NCI-H69 (cell line): ENCODE measurements at regions not wholly inside any gene's neighbourhood (a gene's known extent, or its start where the extent isn't known, plus 50 kb on each side); places are given as distances from the start of the nearest gene placed in this dataset.

Experiments used
- DNase-seq: peaks from one replicate; lab custom pipeline; 2025; lab: John Stamatoyannopoulos, UW

DNA sequence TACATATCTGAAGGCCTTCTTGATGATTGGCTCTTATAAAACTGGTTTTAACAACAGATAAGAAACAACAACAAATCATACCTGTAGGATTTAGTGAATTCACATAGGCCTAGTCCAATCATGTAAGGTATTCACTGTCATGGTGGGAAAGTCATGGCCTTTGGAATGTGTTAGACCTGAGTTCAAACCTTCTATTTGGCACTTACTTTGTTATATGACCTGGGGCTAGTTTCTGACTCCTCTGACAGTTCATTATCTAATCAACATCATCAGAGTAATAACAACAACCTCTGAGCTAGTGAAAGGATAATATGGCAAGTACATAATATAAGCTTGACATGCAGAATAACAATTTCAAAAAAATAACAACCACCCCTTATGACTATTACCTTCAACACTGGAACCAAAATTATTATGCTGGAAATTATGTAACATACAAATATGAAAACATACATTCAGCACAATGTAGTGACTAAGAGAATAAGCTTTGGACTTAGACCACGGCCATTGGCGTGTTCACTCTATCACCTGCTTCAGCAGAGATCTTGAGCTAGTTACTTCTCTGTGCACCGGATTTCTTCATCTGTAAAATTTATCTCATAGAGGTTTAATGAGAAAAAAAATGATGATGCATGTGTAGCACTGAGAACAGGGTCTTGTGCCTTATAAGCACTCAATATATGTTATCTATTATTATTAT is 597.6 kb downstream of the LMO4 start:
- no peak for DNase-seq

- DNase-seq, result no peak
These were observed 598.2 kb downstream of the LMO4 start for GRCh38 chr1:87926921-87927320.

- no peak for DNase-seq
These were observed 599.0 kb downstream of the LMO4 start for GRCh38 chr1:87927391-87928280.

- no peak for DNase-seq
These were observed 599.9 kb downstream of the LMO4 start for GRCh38 chr1:87928623-87929022.

- DNase-seq, result no peak
These were observed 601.2 kb downstream of the LMO4 start for GRCh38 chr1:87929906-87930305.

DNA sequence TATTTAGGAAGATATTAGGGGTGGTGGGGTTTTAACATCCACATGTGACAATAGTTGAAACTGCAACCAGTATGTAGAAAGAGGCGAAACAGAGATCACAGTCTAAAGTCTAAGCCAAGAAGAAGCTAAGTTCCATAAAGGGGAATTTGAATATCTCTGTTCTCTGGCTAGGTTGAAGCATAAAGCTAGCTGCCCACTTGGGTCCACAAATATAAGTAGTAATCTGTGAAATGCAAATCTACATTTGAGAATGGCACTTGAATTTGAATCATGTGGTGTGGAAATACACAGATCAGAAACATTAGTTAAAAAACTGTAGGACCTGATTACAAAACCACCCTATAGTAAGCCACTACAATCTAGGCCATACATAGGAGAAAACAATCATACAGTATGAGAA is 602.1 kb downstream of the LMO4 start:
- no peak for DNase-seq

DNA sequence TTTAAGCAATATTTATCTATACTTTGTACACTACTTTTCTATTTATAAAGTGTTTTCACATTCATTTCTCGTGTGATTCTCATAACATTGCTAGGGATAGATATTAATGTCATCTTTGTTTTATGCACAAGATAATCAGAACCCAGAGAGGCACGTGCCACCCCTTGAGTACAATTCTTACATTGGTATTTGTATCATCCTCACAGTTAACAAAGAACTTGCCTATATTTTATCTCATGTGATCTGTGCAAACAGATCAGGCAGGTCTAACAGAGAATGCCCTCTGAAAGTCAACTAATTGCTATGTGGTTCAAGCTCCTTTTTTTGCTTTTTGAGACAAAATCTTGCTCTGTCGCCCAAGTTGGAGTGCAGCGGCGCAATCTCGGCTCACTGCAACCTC is 604.5 kb downstream of the LMO4 start:
- no peak for DNase-seq

DNA sequence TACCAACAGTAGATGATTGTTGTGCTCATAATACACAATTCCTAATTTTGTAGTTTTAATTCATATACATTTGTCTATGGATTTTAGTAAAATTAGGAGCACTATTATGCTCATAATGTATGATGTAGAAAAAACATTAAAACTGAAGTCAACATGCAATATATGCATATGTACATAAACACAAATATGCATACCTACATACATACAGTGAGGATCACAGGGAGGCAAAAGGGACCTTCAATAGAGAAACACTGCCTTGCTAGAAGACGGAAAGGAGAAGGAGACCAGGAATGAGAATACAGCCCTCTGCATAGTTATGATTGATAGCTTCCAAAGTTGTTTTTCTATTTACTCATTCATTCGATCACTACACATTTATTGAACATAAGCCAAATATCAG is 606.5 kb downstream of the LMO4 start:
- no peak for DNase-seq

DNA sequence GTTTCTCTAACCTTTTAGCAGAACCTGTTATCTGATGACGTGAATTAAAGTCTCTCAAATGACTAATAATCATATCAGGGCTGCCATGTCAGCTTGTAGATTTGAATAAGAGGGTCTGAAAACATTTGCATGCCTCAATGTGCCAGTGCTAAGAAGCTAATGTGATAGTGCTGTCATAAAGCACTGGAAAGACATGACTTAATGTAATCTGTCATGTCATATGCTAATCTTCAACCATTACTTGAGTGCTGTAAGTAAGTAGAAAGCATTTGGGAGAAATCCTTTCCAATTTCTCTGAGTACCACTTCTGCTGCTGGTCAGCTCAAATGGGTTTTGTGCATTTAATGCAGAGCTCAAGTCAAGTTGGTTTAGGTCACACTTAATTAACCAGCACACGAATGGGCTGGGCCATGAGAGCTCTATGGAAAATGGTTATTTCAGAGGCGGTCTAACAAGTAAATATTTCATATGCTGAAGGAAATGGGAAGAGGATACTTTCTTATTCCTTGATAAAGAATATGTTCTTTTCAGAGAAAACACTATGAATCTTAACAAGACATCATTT is 609.2 kb downstream of the LMO4 start:
- DNase-seq, result no peak

- no peak for DNase-seq
These were observed 610.0 kb downstream of the LMO4 start for GRCh38 chr1:87938631-87939030.

DNA sequence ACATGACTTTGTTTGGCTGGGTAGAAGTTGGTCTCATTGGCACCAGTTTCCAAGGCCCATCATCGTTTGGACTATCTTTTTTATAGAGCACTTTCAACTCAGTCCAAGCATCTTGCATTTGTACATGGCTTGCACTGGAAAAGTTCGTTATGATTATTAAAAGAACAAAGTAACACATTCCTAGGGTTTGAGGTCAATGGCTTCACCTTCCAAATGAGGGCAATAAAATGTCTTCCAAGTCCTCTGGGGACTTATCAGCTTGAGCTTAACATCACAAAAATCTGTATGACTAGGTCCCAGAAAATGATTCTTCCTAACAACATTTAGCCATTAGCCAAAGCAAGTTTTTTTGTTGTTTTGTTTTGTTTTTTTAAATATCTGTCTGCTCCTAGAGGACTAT is 610.8 kb downstream of the LMO4 start:
- DNase-seq, result no peak

GRCh38 chr1:87940421-87940820 is 611.7 kb downstream of the LMO4 start:
- no peak for DNase-seq

DNA sequence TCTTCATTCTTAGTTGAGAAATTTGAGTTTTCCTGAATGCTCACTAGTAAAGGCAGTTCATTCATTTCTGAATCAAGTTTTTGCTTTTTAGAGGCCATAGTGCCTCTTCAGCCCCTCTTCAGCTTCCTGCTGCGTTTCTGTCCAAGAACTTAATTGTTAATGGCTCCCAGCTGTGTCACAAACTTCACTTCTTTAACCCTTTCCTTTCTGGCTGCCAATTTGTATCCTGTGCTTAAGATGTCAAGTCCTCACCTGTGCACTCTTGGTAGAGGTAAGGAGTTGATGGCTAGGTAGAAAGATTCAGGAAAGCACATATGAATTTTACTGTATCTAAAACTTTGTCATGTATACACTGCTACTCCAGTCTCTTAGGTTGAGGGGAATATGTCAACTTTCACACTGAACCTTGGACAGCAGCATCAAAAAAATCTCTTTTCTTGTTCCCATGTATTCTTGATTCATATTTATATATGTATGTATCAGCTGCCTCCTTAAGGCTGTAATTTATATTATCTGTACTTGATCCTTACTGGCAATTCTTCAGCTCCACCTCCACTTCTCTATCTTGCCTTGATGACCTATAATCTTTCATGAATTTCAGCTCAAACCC is 612.8 kb downstream of the LMO4 start:
- peak; percentile 1 for DNase-seq

DNA sequence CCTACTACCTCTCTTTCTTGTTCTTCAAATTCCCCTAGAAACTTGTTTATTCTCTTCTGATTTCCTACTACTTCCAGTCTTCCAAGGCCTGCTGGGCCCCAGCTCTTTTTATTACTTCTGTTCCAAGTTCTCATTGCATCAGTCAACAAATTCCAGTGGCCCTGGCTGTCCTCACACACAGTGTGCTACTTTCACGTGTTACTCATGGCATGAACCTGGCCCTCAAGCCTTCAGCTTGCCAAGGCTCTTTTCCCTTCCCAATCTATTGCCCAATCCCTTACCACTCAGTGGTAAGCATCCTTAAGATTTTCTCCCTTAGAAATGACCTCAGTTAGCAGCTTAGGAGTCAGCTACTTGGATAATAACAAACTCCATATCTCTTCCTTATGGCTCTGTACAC is 613.5 kb downstream of the LMO4 start:
- no peak for DNase-seq

DNA sequence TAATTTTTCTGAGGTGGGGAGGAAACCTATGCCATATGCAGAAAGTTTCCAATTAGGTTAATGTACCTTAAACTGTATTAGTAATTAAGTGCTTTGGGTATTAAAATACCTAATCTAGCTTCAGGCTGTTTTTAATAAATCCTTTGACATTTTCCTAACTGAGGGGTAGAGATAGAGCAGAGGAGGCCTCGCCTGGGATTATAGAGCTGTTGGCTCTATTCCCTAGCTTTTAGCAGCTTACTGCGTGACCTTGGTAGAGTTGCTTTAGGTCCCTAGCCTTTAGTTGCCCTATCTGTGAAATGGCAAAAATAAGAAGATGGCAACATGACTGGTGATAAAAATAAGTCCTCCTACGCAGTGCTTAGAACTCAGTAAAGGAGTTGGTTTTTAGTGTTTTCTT is 621.0 kb downstream of the LMO4 start:
- DNase-seq, result no peak

DNA sequence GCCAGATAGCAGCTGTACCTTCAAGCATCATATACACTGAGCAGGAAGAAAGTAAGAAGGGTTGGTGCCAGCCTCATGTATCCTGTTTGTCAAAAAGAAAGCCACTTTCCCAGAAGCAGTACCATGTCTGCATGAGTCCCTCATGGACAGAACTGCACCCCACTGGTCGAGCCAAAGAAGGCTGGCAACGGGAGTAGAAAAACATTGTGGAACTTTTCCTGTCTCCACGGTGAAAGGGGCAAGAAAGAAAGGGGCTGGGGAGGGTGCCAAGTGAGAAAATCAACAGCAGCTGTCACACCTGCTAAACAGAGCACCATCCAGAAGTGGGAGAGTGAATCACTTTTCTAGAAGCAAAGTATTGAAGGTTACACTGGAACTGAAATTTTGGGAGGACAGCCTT is 621.7 kb downstream of the LMO4 start:
- peak; percentile 58 for DNase-seq

DNA sequence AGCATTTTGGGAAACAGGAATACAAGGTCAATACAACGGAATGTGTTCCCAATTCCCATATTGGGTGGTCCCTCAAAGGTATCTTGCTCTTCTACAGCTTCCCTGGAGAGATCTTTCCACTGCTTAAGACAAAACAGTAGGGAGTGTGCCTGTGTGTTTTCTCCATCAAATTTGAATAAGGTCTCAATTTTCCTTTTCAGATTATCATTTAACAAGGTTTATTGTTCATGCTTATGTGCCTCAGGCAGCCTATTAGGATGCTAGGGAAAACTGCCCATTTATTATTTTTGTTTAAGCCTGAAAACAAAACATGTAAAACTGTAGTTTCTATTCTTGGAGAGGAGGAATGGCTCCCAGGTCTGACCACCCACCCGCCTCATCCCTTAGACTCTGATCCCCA is 622.7 kb downstream of the LMO4 start:
- no peak for DNase-seq

DNA sequence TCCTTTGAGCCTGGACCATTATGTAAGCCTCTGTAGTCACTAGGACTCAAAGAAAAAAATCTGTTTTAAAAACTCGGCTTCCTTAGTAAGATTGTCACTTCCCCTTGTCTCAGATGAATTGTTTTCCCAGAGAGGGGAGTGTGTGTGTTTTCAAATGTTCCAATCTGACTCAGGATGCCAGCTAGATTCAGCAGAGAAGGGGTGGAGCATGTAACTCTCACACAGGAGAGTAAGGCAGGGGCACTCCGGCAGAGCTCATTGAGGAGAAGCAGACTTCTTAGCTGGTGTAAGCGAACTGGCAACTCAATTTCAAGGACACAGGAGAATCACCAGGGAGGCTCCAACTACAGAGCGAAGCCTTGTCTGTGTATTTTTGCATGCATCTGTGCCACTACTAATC is 623.2 kb downstream of the LMO4 start:
- no peak for DNase-seq

GRCh38 chr1:87953121-87953520 is 624.4 kb downstream of the LMO4 start:
- DNase-seq, result no peak

DNA sequence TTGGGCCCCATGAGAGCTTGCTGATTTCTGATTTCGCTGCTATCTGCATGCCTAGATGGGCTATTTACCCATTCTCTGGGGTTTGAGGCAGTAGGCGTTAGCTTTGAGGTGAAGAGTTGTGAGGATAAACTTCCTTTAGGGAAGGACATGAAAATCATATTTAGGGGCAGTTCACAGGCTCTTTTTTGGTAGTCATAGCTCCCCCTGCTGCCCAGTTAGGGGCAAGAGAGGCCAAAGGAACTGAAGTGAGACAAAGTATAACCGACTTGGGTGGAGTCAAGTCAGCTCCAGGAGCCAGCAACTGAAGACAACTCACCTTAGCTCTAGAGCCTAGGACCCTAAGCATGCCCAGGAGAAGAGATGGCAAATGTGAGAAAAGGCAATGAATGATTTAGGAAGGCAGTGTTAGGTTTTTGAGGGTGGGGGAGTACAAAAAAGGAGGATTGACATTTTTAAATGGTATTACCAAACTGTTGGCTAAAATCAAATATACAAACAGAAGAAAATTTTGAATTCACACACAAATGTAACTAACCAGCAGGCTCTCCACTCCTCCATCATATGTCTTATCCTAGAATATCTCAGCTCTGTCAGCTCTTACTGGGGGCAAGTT is 625.2 kb downstream of the LMO4 start:
- peak; percentile 73 for DNase-seq

- no peak for DNase-seq
These were observed 626.4 kb downstream of the LMO4 start for GRCh38 chr1:87955038-87955437.

GRCh38 chr1:87956072-87956471 is 627.4 kb downstream of the LMO4 start:
- peak; percentile 71 for DNase-seq
